H54 (cell line): ENCODE measurements at regions not wholly inside any gene's neighbourhood (a gene's known extent, or its start where the extent isn't known, plus 50 kb on each side); places are given as distances from the start of the nearest gene placed in this dataset.
"Not testable (repeated sequence)": the region's sequence is repeated elsewhere in the genome, so short reads cannot be mapped to it uniquely, and the experiment has no call there.

Experiments
- DNase-seq: peaks from one replicate; pipeline ENCODE4 v3.0.0; 2011; ENCODE audit warnings: low spot score, mixed read lengths; ENCODE audit not compliant: insufficient read length
- FAIRE-seq: peaks from 3 replicates; lab custom pipeline; 2011; peaks lifted over from hg19 to GRCh38; lab: Jason Lieb, UNC
- POLR2A ChIP-seq: IDR thresholded peaks from 2 replicates; pipeline ENCODE4 v1.6.1; 2011; ENCODE audit warnings: low read depth, mild to moderate bottlenecking, low read length

DNA sequence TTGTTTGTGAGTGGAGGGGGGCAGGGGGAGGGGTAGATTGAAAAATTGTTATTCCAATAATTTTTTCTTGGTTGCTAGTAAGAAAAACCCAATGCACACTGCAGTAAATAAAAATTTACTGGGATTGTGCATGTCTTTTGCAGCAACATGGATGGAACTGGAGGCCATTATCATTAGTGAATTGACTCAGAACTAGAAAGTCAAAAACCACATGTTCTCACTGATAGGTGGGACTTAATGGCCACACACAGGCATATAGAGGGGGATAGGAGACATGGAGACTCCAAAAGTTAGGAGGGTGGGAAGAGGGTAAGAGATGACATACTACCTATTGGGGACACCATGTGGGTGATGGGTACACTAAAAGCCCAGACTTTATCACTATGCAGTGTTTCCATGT is 67.2 kb downstream of the BUB3 start:
- TF ChIP-seq POLR2A: no peak
- DNase-seq (no peak), FAIRE-seq (no peak)

DNA sequence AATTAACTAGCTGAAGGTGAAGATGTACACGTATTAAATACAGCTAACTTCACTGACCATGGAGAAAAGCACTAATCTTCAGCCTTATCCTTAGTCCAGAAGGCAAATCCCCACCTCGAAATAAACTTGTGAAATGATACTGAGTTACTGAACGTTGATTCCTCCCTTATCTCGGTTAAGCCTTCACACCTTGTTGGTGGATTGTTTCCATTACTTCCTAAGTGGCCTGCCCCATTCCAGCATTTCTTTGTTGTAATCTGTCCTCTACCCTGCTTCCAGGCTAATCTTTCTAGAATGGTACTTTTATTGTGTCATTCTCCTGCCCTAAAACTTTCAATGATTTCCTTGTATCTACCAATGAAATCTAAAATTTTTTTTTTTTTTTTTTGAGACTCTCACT is 68.6 kb downstream of the BUB3 start:
- FAIRE-seq (no peak), DNase-seq (no peak)
- TF ChIP-seq POLR2A: no peak

DNA sequence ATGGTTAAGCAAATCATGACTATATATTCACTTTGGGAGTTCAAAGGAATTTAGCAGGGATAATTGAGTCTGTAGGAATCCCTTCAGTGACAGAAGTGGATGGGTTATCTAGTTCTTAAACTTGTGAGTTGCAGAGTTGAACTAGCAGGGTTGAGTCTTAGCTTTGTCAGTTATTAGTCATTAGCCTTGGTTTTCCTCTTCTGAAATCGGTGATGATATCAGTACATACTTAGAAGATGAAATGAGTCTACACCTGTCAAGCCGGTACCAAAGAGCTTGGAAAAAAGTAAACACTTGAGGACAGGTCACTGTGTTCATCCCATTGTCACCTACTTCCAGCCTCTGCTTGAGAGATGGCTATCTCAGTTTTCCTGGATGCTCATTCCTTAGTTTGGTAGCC is 73.5 kb downstream of the BUB3 start:
- FAIRE-seq: no peak
- DNase-seq: no peak
- TF ChIP-seq POLR2A: no peak

DNA sequence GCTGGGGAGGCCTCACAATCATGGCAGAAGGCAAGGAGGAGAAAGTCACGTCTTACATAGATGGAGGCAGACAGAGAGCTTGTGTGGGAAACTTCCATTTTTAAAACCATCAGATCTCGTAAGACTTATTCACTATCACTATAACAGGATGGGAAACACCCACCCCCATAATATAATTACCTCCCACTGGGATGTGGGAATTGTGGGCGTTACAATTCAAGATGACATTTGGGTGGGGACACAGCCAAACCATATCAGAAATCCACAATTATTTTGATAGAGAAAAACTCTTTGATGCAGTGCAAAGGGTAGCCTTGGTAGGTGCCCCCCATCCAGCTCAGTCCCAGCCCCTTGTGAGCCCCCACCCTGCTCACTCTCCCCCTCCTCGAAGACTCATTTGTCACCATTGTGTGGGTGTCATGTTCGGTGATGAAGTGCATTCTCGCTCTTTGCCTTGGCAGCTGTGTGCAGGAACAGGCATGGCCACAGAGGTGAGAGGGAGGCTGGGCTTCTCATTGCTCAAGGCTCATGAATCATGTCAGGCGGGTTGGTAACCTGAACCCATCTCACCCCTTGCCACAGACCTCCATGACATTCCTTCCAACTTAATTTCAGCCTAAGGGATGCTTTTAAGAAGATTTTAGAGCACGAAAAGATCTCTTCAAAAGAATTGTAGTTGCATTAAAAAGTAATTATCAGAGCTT is 75.9 kb downstream of the BUB3 start:
- FAIRE-seq (no peak), DNase-seq (no peak)
- no peak for TF ChIP-seq POLR2A

DNA sequence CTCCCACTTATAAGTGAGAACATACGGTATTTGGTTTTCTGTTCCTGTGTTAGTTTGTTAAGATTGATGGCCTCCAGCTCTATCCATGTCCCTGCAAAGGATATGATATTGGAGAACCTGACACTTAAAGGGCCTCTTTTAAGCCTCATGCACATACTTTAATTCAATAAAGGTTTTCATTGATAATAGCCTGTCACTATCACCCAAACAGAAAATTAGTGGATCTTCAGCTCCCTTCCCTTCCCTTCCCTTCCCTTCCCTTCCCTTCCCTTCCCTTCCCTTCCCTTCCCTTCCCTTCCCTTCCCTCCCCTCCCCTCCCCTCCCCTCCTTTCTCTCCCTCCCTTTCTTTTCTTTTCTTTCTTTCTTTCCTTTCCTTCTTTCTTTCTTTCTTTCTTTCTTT is 78.7 kb downstream of the BUB3 start:
- DNase-seq, FAIRE-seq: not testable (repeated sequence)

DNA sequence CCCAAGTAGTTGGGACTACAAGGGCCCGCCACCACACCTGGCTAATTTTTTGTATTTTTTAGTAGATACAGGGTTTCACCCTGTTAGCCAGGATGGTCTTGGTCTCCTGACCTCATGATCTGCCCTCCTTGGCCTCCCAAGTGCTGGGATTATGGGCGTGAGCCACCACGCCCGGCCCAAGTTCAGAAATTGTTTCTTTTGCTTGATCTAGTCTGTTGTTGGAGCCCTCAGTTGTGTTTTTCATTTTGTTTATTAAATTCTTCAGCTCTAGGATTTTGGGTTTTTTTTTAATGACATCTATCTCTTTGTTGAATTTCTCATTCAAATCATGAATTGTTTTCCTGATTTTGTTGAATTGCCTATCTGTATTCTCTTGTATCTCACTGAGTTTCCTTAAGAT is 80.8 kb downstream of the BUB3 start:
- FAIRE-seq, DNase-seq: not testable (repeated sequence)

DNA sequence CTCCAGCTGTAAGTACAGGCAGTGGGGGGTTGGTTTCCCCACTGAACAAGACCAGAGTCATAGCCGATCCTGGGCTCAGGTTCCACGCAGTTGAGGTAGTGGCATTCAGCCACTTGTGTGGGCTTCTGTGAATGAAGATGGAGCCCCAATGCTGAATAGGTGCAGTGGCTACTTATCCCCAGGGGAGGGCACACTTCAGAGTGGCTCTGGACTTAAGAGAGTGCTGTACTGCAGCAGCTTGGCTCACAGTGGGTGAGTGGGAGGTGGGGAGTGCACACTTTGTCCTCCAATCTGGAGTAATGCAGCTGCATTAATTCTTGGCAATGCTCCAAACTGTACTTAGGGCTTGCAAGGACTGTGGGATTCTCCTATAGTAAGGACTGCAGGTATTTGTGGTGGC is 81.9 kb downstream of the BUB3 start:
- no peak for DNase-seq
- TF ChIP-seq POLR2A: no peak
- no peak for FAIRE-seq

DNA sequence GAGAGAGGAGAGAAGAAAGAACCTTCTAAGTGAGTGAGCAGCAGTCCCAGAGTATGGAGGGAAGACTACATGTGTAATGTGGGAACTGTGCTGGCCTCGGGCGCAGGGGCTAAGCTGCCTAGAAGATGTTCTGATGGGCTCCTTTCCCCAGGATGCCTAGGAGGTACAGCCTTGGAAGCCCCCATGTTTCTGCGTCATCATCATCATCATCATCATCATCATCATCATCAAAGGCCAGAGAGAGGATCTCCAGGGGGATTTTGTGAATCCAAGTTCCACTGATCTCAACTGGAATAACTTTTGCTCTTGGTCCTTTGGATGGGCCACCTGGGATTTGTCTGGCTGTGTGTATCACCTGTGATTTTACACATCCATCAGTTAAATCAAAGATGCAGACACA is 86.0 kb downstream of the BUB3 start:
- no peak for DNase-seq
- TF ChIP-seq POLR2A: no peak
- FAIRE-seq: no peak

DNA sequence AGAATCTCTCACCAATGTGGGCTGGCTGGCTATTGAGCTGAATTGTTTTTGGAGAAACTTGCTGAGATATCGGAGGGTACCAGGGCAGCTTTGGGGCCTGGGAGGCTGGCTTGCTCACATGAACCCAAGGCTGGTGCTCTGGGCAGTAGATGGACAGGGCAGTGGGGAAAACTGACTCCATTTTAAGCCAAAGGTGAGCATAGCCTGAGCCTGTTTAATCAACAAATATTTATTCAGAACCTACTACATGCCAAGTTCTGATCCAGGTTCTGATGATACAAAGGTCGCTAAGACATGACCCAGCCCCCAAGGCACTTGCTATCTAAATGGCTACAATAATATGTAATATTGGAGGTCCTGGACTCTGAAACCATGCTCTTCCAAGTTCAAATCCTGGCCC is 86.6 kb downstream of the BUB3 start:
- DNase-seq (no peak), FAIRE-seq (no peak)
- TF ChIP-seq POLR2A: no peak

DNA sequence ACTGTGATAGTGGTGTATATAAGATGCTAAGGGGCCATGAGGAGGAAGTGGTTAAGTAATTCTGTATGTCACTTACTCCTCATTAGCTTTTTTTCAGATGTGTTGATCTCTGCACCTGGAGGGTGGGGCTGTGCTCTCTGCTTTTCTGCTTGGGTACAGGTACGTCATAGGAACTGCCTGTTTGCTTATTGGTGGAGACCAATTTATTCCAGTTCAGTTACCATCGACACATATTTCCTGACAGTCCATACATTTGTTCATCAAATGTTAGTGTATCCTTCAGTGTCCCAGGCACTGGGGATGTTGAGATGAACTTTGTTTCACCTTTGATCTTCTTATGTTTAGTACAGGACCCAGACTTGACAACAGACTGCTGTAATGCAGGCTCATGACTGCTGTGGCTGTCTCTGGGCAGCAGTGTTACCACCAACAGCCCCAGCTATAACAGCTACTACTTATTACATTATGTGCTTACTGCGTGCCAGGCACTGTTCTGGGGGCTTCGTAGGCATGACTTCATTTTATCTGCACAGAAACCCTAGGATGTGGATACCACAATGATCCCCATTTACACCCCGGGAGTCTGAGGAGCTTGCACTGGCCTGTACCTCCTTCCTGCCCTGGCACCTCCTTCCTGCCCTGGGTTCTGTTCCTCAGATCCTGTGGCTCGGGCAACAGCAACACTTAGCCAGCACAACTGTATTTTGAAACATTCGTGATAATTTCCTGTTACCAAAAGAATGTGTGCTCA is 87.4 kb downstream of the BUB3 start:
- FAIRE-seq (no peak), DNase-seq (no peak)
- no peak for TF ChIP-seq POLR2A

DNA sequence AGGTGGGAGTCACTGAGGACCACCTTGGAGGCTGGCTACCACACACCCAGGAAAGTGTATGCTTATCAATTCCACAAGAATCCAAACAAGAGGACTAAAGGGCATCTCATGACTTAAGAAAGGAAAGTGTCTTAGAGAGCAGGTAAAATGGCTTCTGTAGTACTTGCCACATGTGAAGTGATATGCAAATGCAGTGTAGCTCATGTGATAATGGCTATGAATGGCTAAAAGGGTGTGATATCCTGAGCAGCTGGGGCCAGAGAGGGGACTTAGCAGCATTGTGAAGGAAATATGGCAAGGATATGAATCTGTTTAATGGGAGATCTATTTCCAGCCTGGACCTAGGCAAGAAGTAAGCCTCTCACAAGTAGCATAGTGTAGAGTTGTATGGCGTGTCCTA is 90.5 kb downstream of the BUB3 start:
- no peak for FAIRE-seq
- DNase-seq: no peak
- no peak for TF ChIP-seq POLR2A

DNA sequence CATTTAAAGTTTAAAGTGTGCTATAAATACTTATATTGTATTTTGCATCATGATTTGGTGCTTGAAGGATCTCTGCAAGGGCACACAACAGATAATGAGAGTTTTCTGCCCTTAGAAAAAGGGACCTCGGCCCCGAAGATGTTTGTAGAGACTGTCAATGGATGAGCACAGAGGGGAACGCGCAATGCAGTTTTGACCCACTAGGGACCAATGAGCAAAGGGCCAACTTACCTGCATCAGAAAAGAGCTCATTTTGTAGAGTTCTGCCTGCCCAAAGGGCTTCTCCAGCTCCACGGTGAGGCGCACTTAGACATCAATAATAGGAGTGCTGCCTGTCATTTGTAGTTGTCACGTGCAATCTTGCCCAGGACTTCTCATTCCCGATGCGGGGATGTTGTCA is 91.1 kb downstream of the BUB3 start:
- no peak for TF ChIP-seq POLR2A
- no peak for FAIRE-seq

DNA sequence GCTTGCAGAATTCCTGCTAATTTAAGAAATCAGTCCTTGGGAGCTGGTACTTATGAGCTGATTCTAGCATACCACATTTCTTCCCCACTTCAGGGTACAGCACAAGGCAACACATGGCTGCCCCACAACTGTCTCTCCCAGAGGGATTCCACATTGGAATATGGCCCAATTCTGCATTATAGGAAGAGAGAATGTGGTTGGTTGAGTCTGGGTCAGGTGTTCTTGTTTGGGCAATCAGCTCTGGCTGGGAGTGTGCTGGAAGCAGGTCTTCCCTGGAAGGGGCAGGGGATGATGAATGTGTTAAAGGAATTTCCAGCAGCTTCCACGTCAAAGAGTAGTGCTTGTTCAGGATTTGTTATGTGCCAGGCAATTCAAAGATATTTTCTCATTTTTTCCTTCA is 95.7 kb downstream of the BUB3 start:
- FAIRE-seq (no peak), DNase-seq (no peak)
- no peak for TF ChIP-seq POLR2A

More for the DNA sequence above, 91.1 kb downstream of the BUB3 start:
- DNase-seq: no peak

DNA sequence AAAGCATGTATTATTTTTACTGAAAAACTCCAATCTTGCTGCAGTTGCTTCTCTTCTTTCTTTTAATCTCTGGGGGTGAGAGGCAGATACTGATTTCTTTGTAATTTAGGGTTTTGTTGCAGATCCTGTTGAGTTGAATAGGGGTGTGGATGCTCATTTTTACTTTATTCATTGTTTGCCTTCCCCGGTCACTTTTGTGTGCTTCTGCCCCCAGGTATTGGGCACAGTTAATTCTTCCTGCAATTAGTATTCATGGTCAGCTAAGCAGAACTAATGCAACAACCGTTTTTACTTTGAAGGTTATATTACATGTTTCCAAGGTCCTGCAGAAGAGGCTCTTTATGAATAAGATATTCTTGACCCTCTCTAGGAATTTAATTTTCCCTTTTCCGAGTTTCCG is 96.4 kb downstream of the BUB3 start:
- no peak for FAIRE-seq
- no peak for TF ChIP-seq POLR2A
- DNase-seq: no peak

DNA sequence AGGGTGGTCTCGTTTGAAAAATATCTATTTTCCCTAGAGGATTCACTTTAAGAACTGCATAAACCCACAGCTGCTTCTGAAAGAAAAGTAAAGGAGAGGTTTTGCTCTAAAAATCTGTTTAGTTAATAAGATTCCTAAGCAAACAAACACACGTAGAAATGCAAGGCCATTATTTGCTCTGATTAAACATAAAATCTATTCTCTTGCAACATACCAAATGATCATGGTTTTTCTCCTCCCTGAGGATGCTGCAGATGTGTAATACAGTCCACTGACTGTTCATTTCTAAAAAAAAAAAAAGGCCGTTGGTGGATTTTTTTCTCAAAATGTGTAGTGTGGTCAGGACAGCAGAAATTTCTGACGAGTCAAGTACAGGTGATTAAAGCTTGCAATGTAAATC is 98.6 kb downstream of the BUB3 start:
- FAIRE-seq (no peak), DNase-seq (no peak)
- no peak for TF ChIP-seq POLR2A

DNA sequence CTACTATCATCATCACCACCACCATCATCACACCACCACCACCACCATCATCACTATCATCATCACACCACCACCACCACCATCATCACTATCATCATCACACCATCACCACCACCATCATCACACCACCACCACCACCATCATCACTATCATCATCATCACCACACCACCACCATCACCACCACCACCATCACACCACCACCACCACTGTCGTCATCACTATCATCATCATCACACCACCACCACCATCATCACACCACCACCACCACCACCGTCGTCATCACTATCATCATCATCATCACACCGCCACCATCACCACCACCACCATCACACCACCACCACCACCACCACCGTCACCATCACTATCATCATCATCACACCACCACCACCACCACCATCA is 100.1 kb downstream of the BUB3 start:
- FAIRE-seq: not testable (repeated sequence)

More for the DNA sequence above, 100.1 kb downstream of the BUB3 start:
- not testable (repeated sequence) for DNase-seq
